Hematopoietic multipotent progenitor cell treated with erythropoietin and hydrocortisone succinate and interleukin-3 and kit ligand, for 8 days (in vitro differentiated cells): ENCODE measurements at regions not wholly inside any gene's neighbourhood (a gene's known extent, or its start where the extent isn't known, plus 50 kb on each side); places are given as distances from the start of the nearest gene placed in this dataset.

ENCODE experiments used
- DNase-seq: peaks from one replicate; pipeline ENCODE4 v3.0.0-alpha.2; 2015

- DNase-seq = no peak
Measured at GRCh38 chr4:181289198-181289597, 954.0 kb upstream of the TENM3 start.

- no peak for DNase-seq
Measured at GRCh38 chr4:181291615-181292014, 951.6 kb upstream of the TENM3 start.

- DNase-seq = no peak
Measured at GRCh38 chr4:181293014-181293413, 950.2 kb upstream of the TENM3 start.

- DNase-seq = no peak
Measured at GRCh38 chr4:181293541-181293940, 949.7 kb upstream of the TENM3 start.

GRCh38 chr4:181294421-181294820, 948.8 kb upstream of the TENM3 start:
- DNase-seq = no peak

GRCh38 chr4:181301735-181302710, 941.2 kb upstream of the TENM3 start:
- DNase-seq = peak; percentile 52

GRCh38 chr4:181307824-181308223, 935.4 kb upstream of the TENM3 start:
- DNase-seq = no peak

GRCh38 chr4:181308476-181309312, 934.5 kb upstream of the TENM3 start:
- DNase-seq = no peak

GRCh38 chr4:181312066-181312465, 931.1 kb upstream of the TENM3 start:
- DNase-seq = no peak

GRCh38 chr4:181319629-181320028, 923.6 kb upstream of the TENM3 start:
- DNase-seq = no peak

- no peak for DNase-seq
Measured at GRCh38 chr4:181323061-181323460, 920.1 kb upstream of the TENM3 start.

- DNase-seq = no peak
Measured at GRCh38 chr4:181330654-181331201, 912.5 kb upstream of the TENM3 start.

- no peak for DNase-seq
Measured at GRCh38 chr4:181331214-181331613, 912.0 kb upstream of the TENM3 start.

GRCh38 chr4:181345931-181346330, 897.3 kb upstream of the TENM3 start:
- no peak for DNase-seq

- DNase-seq = no peak
Measured at GRCh38 chr4:181350615-181351415, 892.4 kb upstream of the TENM3 start.

- no peak for DNase-seq
Measured at GRCh38 chr4:181364504-181364903, 878.7 kb upstream of the TENM3 start.

GRCh38 chr4:181365671-181366070, 877.5 kb upstream of the TENM3 start:
- no peak for DNase-seq

GRCh38 chr4:181372014-181372413, 871.2 kb upstream of the TENM3 start:
- no peak for DNase-seq

GRCh38 chr4:181376058-181376457, 867.1 kb upstream of the TENM3 start:
- no peak for DNase-seq

GRCh38 chr4:181388061-181388460, 855.1 kb upstream of the TENM3 start:
- DNase-seq = no peak

GRCh38 chr4:181416966-181417365, 826.2 kb upstream of the TENM3 start:
- DNase-seq = no peak

- DNase-seq = no peak
Measured at GRCh38 chr4:181418496-181418895, 824.7 kb upstream of the TENM3 start.

GRCh38 chr4:181420950-181421349, 822.3 kb upstream of the TENM3 start:
- no peak for DNase-seq
